Kidney (tissue), 13 donors: ENCODE measurements at regions not wholly inside any gene's neighbourhood (a gene's known extent, or its start where the extent isn't known, plus 50 kb on each side); places are given as distances from the start of the nearest gene placed in this dataset.

Experiments
- DNase-seq, 5 donors: peaks; one replicate each; pipeline ENCODE4 v3.0.0-alpha.2; 2013 to 2020
- FAIRE-seq: peaks from 2 replicates; lab custom pipeline; 2012; peaks lifted over from hg19 to GRCh38; lab: Jason Lieb, UNC
- H3K27ac ChIP-seq, 2 donors: one replicate each; pipeline ENCODE4 v1.7.0; 2013; ENCODE audit warnings: low read depth in 2 of 2, low read length in 2 of 2, inconsistent platforms in 1 of 2
- H3K27me3 ChIP-seq: one replicate; pipeline ENCODE4 v1.7.1; 2013; ENCODE audit warnings: low read length, inconsistent platforms; ENCODE audit not compliant: control insufficient read depth, insufficient read depth
- H3K36me3 ChIP-seq, 3 donors: one replicate each; pipeline versions ENCODE4 v1.7.0 to v1.7.1; 2013; ENCODE audit warnings: low read length in 3 of 3, control low read depth in 1 of 3, inconsistent platforms in 1 of 3; ENCODE audit not compliant: insufficient read depth in 3 of 3, control insufficient read depth in 2 of 3
- H3K4me1 ChIP-seq, 3 donors: one replicate each; pipeline versions ENCODE4 v1.7.0 to v1.7.1; 2013; ENCODE audit warnings: low read length in 3 of 3, inconsistent platforms in 1 of 3, low read depth in 1 of 3; ENCODE audit not compliant: control insufficient read depth in 2 of 3, insufficient read depth in 2 of 3
- H3K4me3 ChIP-seq, 3 donors: one replicate each; pipeline versions ENCODE4 v1.7.0 to v1.8.1; 2013; ENCODE audit warnings: low read length in 3 of 3, control low read depth in 1 of 3, inconsistent platforms in 1 of 3
- H3K9ac ChIP-seq, 3 donors: one replicate each; pipeline versions ENCODE4 v1.7.0 to v1.7.1; 2013; ENCODE audit warnings: low read length in 3 of 3, control low read depth in 1 of 3, inconsistent platforms in 1 of 3
- H3K9me3 ChIP-seq, 3 donors: one replicate each; pipeline versions ENCODE4 v1.7.0 to v1.7.1; 2013; ENCODE audit warnings: low read length in 3 of 3, control low read depth in 1 of 3, inconsistent platforms in 1 of 3; ENCODE audit not compliant: control insufficient read depth in 2 of 3, insufficient read depth in 1 of 3
- CTCF ChIP-seq: IDR thresholded peaks from 3 replicates; pipeline ENCODE4 v1.5.1; 2012; ENCODE audit warnings: mild to moderate bottlenecking, moderate library complexity, borderline replicate concordance; ENCODE audit not compliant: insufficient read depth; ENCODE audit errors: extremely low read depth
- intact Hi-C: fragments of 100-400 bp; cut with DNase I; formaldehyde crosslinking; loops from one replicate; pipeline ENCODE4 v1.11.1; 2022
- donor health status: control.
- donor health status: control.
- donor health status: control.
- donor health status: control.
- donor health status: control.
- donor health status: DM: yes; HTN: yes; CAD: no.
- donor health status: Normal renal cell carcinoma (clear cell type).

- intact Hi-C loops: no loop called here
- H3K27ac ChIP-seq: no peak overlapping the region
- no peaks in the 10 kb centered on the region for H3K36me3 ChIP-seq
- no peak for TF ChIP-seq CTCF
- FAIRE-seq: no peak
- H3K4me1 ChIP-seq: no peaks in the 10 kb centered on the region
- no peaks in the 10 kb centered on the region for H3K27me3 ChIP-seq
- no peak for DNase-seq
- H3K4me3 ChIP-seq: no peak overlapping the region
- no peak overlapping the region for H3K9ac ChIP-seq
- H3K9me3 ChIP-seq: no peaks in the 10 kb centered on the region
Measured at GRCh38 chr4:160326110-160326509, 1223.2 kb downstream of the RAPGEF2 start.

GRCh38 chr4:160347197-160347596, 1244.3 kb downstream of the RAPGEF2 start:
- Histone ChIP-seq H3K27me3 (no peaks in the 10 kb centered on the region), H3K27ac (no peak overlapping the region), H3K9me3 (no peaks in the 10 kb centered on the region), H3K9ac (no peak overlapping the region), H3K36me3 (no peaks in the 10 kb centered on the region), H3K4me3 (no peak overlapping the region), H3K4me1 (no peaks in the 10 kb centered on the region)
- no peak for TF ChIP-seq CTCF
- intact Hi-C loops: no loop called here
- DNase-seq (no peak), FAIRE-seq (no peak)

- Histone ChIP-seq H3K9me3 (no peaks in the 10 kb centered on the region), H3K27me3 (no peaks in the 10 kb centered on the region), H3K4me3 (no peak overlapping the region), H3K27ac (no peak overlapping the region), H3K9ac (no peak overlapping the region), H3K36me3 (no peaks in the 10 kb centered on the region), H3K4me1 (no peaks in the 10 kb centered on the region)
- DNase-seq (no peak), FAIRE-seq (no peak)
- no peak for TF ChIP-seq CTCF
- intact Hi-C loops: no loop called here
Measured at GRCh38 chr4:160350944-160351343, 1248.1 kb downstream of the RAPGEF2 start.

- no peak overlapping the region for H3K4me3 ChIP-seq
- H3K9ac ChIP-seq: no peak overlapping the region
- H3K27ac ChIP-seq: no peak overlapping the region
- H3K36me3 ChIP-seq: no peaks in the 10 kb centered on the region
- no peaks in the 10 kb centered on the region for H3K27me3 ChIP-seq
- DNase-seq (no peak), FAIRE-seq (no peak)
- intact Hi-C loops: no loop called here
- H3K4me1 ChIP-seq: no peaks in the 10 kb centered on the region
- H3K9me3 ChIP-seq: no peaks in the 10 kb centered on the region
- no peak for TF ChIP-seq CTCF
Measured at GRCh38 chr4:160352637-160353036, 1249.8 kb downstream of the RAPGEF2 start.
